Thyroid gland (tissue), 4 donors: ENCODE measurements at regions not wholly inside any gene's neighbourhood (a gene's known extent, or its start where the extent isn't known, plus 50 kb on each side); places are given as distances from the start of the nearest gene placed in this dataset.

Experiments used
- CTCF ChIP-seq, 6 experiments: fragments of 200-600 bp in 3 of 6; fragments of 450-650 bp in 3 of 6; sonication (generic) in 3 of 6; IDR thresholded peaks; one replicate each; pipeline ENCODE4 v1.5.1; 2016 to 2019; ENCODE audit warnings: antibody characterized with exemption in 6 of 6, mild to moderate bottlenecking in 2 of 6, inconsistent platforms in 1 of 6, moderate library complexity in 1 of 6
- POLR2A ChIP-seq, 2 donors: fragments of 450-650 bp; IDR thresholded peaks; one replicate each; pipeline ENCODE4 v1.6.1; 2017; ENCODE audit warnings: antibody characterized with exemption in 2 of 2, mild to moderate bottlenecking in 2 of 2, moderate library complexity in 1 of 2

DNA sequence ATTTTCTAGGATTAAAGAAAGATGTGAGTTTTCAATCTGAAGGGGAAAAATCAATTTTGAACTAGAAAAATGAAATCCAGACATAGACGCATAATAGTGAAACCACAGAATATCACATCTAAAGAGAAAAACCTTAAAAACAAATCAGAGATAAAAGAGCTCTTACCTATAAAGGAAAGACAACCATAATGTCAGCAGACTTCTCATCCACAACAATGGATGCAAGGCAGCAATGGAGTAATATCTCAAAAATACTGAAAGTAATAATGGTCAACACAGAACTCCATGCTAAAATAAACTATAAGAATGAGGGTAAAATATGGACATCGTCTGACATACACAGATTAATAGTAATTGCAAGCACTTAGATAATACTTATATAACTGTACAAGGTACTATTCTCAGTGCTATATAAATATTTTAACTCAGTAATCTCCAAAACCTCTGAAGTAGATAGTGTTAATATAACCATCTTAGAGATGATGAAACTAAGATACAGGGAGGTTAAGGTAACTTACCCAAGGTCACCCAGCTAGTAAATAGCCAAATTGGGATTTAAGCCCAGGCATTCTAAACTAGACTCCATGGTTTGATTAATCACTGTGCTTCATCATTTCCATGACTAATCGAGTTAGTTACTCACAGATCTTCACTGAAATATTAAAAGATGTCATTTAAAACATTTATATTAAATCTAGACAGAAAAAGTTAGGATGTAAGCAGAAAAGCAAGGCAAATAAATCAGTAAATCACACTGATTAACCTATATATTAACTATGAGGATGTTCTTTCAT is 89.4 kb upstream of the SPTBN1 start:
- TF ChIP-seq CTCF (IDR thresholded peaks at IDR 0.05) (no peak), POLR2A (IDR thresholded peaks at IDR 0.05) (no peak)
